ENCODE measurements at regions not wholly inside any gene's neighbourhood (a gene's known extent, or its start where the extent isn't known, plus 50 kb on each side); places are given as distances from the start of the nearest gene placed in this dataset.

GRCh38 chr16:80283466-80284392, 257.1 kb upstream of the DYNLRB2 start:
- Histone ChIP-seq H4K8ac (ENCODE audit: low read depth, low read length) (no peak overlapping the region), H3K36me3 (replicated peaks in 1 of 2; ENCODE audit: control insufficient read depth in 2 of 2, insufficient read depth in 2 of 2, low read length in 2 of 2) (no peaks in the 10 kb centered on the region), H3K9me3 (replicated peaks in 1 of 2; ENCODE audit: control insufficient read depth in 2 of 2, insufficient read depth in 1 of 2, low read depth in 1 of 2, low read length in 2 of 2) (peaks cover 0 to 2% of the 10 kb centered on the region in 2 donors), H3K18ac (ENCODE audit: low read length) (no peak overlapping the region), H2BK12ac (ENCODE audit: low read length) (no peak overlapping the region), H3K27me3 (ENCODE audit: control insufficient read depth in 3 of 3, insufficient read depth in 3 of 3, low read depth in 1 of 3, low read length in 3 of 3) (no peaks in the 10 kb centered on the region), H2BK120ac (ENCODE audit: low read depth, low read length) (no peak overlapping the region), H3K14ac (ENCODE audit: low read length) (no peak overlapping the region), H3K9ac (ENCODE audit: low read depth, low read length, poor library complexity) (no peak overlapping the region), H2AK5ac (ENCODE audit: low read depth, low read length) (no peak overlapping the region), H2BK5ac (ENCODE audit: low read length) (no peak overlapping the region), H4K91ac (ENCODE audit: low read depth, low read length, poor library complexity) (no peak overlapping the region), H3K4me3 (ENCODE audit: low read length in 2 of 2) (no peak overlapping the region), H2BK15ac (ENCODE audit: low read length) (no peak overlapping the region), H3K4ac (ENCODE audit: low read length) (no peak overlapping the region), H3K4me2 (ENCODE audit: insufficient read depth, low read length, poor library complexity, severe bottlenecking) (no peak overlapping the region), H3K4me1 (ENCODE audit: control insufficient read depth in 2 of 2, insufficient read depth in 1 of 2, low read depth in 1 of 2, low read length in 2 of 2) (no peaks in the 10 kb centered on the region), H3K79me1 (ENCODE audit: low read depth, low read length) (no peaks in the 10 kb centered on the region), H3K27ac (replicated peaks; ENCODE audit: low read length) (no peak overlapping the region), H2AFZ (ENCODE audit: low read length) (no peak overlapping the region), H3K23ac (ENCODE audit: low read depth, low read length, poor library complexity) (no peak overlapping the region)
- no peak for DNase-seq (ENCODE audit: low spot score)
- WGBS, 2 donors (ENCODE audit: extremely low coverage in 2 of 2, insufficient read length in 2 of 2, insufficient replicate concordance in 1 of 2), result no CpG with 5 or more reads among the region's 2 CpGs

GRCh38 chr16:80280557-80280956, 260.2 kb upstream of the DYNLRB2 start:
- Histone ChIP-seq H3K27ac (replicated peaks; ENCODE audit: low read length) (no peak overlapping the region), H4K91ac (ENCODE audit: low read depth, low read length, poor library complexity) (no peak overlapping the region), H2BK5ac (ENCODE audit: low read length) (no peak overlapping the region), H2BK120ac (ENCODE audit: low read depth, low read length) (no peak overlapping the region), H2BK15ac (ENCODE audit: low read length) (no peak overlapping the region), H3K9me3 (replicated peaks in 1 of 2; ENCODE audit: control insufficient read depth in 2 of 2, insufficient read depth in 1 of 2, low read depth in 1 of 2, low read length in 2 of 2) (no peaks in the 10 kb centered on the region), H2AFZ (ENCODE audit: low read length) (no peak overlapping the region), H3K4me2 (ENCODE audit: insufficient read depth, low read length, poor library complexity, severe bottlenecking) (no peak overlapping the region), H3K36me3 (replicated peaks in 1 of 2; ENCODE audit: control insufficient read depth in 2 of 2, insufficient read depth in 2 of 2, low read length in 2 of 2) (no peaks in the 10 kb centered on the region), H3K9ac (ENCODE audit: low read depth, low read length, poor library complexity) (no peak overlapping the region), H3K4me3 (ENCODE audit: low read length in 2 of 2) (no peak overlapping the region), H3K27me3 (ENCODE audit: control insufficient read depth in 3 of 3, insufficient read depth in 3 of 3, low read depth in 1 of 3, low read length in 3 of 3) (no peaks in the 10 kb centered on the region), H2AK5ac (ENCODE audit: low read depth, low read length) (no peak overlapping the region), H2BK12ac (ENCODE audit: low read length) (no peak overlapping the region), H3K4me1 (ENCODE audit: control insufficient read depth in 2 of 2, insufficient read depth in 1 of 2, low read depth in 1 of 2, low read length in 2 of 2) (no peaks in the 10 kb centered on the region), H3K4ac (ENCODE audit: low read length) (no peak overlapping the region), H3K79me1 (ENCODE audit: low read depth, low read length) (no peaks in the 10 kb centered on the region), H4K8ac (ENCODE audit: low read depth, low read length) (no peak overlapping the region), H3K23ac (ENCODE audit: low read depth, low read length, poor library complexity) (no peak overlapping the region), H3K18ac (ENCODE audit: low read length) (no peak overlapping the region), H3K14ac (ENCODE audit: low read length) (no peak overlapping the region)
- WGBS, 2 donors (ENCODE audit: extremely low coverage in 2 of 2, insufficient read length in 2 of 2, insufficient replicate concordance in 1 of 2), result no CpG with 5 or more reads among the region's 7 CpGs
- DNase-seq (ENCODE audit: low spot score), result no peak

- Histone ChIP-seq H4K8ac (ENCODE audit: low read depth, low read length) (no peak overlapping the region), H3K4me3 (ENCODE audit: low read length in 2 of 2) (no peak overlapping the region), H2BK120ac (ENCODE audit: low read depth, low read length) (no peak overlapping the region), H3K27me3 (ENCODE audit: control insufficient read depth in 3 of 3, insufficient read depth in 3 of 3, low read depth in 1 of 3, low read length in 3 of 3) (no peaks in the 10 kb centered on the region), H4K91ac (ENCODE audit: low read depth, low read length, poor library complexity) (no peak overlapping the region), H2BK5ac (ENCODE audit: low read length) (no peak overlapping the region), H3K4me2 (ENCODE audit: insufficient read depth, low read length, poor library complexity, severe bottlenecking) (no peak overlapping the region), H3K23ac (ENCODE audit: low read depth, low read length, poor library complexity) (no peak overlapping the region), H2BK12ac (ENCODE audit: low read length) (no peak overlapping the region), H3K79me1 (ENCODE audit: low read depth, low read length) (no peaks in the 10 kb centered on the region), H3K27ac (replicated peaks; ENCODE audit: low read length) (no peak overlapping the region), H3K9me3 (replicated peaks in 1 of 2; ENCODE audit: control insufficient read depth in 2 of 2, insufficient read depth in 1 of 2, low read depth in 1 of 2, low read length in 2 of 2) (no peaks in the 10 kb centered on the region), H3K14ac (ENCODE audit: low read length) (no peak overlapping the region), H3K18ac (ENCODE audit: low read length) (no peak overlapping the region), H2AFZ (ENCODE audit: low read length) (no peak overlapping the region), H3K4me1 (ENCODE audit: control insufficient read depth in 2 of 2, insufficient read depth in 1 of 2, low read depth in 1 of 2, low read length in 2 of 2) (peaks cover 0 to 2% of the 10 kb centered on the region in 2 donors), H3K36me3 (replicated peaks in 1 of 2; ENCODE audit: control insufficient read depth in 2 of 2, insufficient read depth in 2 of 2, low read length in 2 of 2) (no peaks in the 10 kb centered on the region), H2AK5ac (ENCODE audit: low read depth, low read length) (no peak overlapping the region), H3K9ac (ENCODE audit: low read depth, low read length, poor library complexity) (no peak overlapping the region), H2BK15ac (ENCODE audit: low read length) (no peak overlapping the region), H3K4ac (ENCODE audit: low read length) (no peak overlapping the region)
- WGBS, 2 donors (ENCODE audit: extremely low coverage in 2 of 2, insufficient read length in 2 of 2, insufficient replicate concordance in 1 of 2), result no CpG with 5 or more reads among the region's 4 CpGs
- DNase-seq (ENCODE audit: low spot score), result no peak
Measured at GRCh38 chr16:80279656-80280055, 261.1 kb upstream of the DYNLRB2 start.

- no peaks in the 10 kb centered on the region for H3K36me3 ChIP-seq (replicated peaks in 1 of 2; ENCODE audit: control insufficient read depth in 2 of 2, insufficient read depth in 2 of 2, low read length in 2 of 2)
- WGBS, 2 donors (ENCODE audit: extremely low coverage in 2 of 2, insufficient read length in 2 of 2, insufficient replicate concordance in 1 of 2), result no CpG with 5 or more reads among the region's 5 CpGs
- no peak overlapping the region for H3K9ac ChIP-seq (ENCODE audit: low read depth, low read length, poor library complexity)
- H2BK12ac ChIP-seq (ENCODE audit: low read length), result no peak overlapping the region
- no peak overlapping the region for H3K4ac ChIP-seq (ENCODE audit: low read length)
- peaks cover 0 to 4% of the 10 kb centered on the region in 2 donors for H3K4me1 ChIP-seq (ENCODE audit: control insufficient read depth in 2 of 2, insufficient read depth in 1 of 2, low read depth in 1 of 2, low read length in 2 of 2)
- H2BK120ac ChIP-seq (ENCODE audit: low read depth, low read length), result no peak overlapping the region
- no peak overlapping the region for H3K14ac ChIP-seq (ENCODE audit: low read length)
- no peaks in the 10 kb centered on the region for H3K27me3 ChIP-seq (ENCODE audit: control insufficient read depth in 3 of 3, insufficient read depth in 3 of 3, low read depth in 1 of 3, low read length in 3 of 3)
- H2BK15ac ChIP-seq (ENCODE audit: low read length), result no peak overlapping the region
- H4K8ac ChIP-seq (ENCODE audit: low read depth, low read length), result no peak overlapping the region
- H2AFZ ChIP-seq (ENCODE audit: low read length), result peak overlapping the region; percentile 34
- no peak overlapping the region for H3K4me3 ChIP-seq (ENCODE audit: low read length in 2 of 2)
- no peak overlapping the region for H4K91ac ChIP-seq (ENCODE audit: low read depth, low read length, poor library complexity)
- no peak overlapping the region for H3K27ac ChIP-seq (replicated peaks; ENCODE audit: low read length)
- no peak for DNase-seq (ENCODE audit: low spot score)
- no peak overlapping the region for H3K4me2 ChIP-seq (ENCODE audit: insufficient read depth, low read length, poor library complexity, severe bottlenecking)
- H3K79me1 ChIP-seq (ENCODE audit: low read depth, low read length), result no peaks in the 10 kb centered on the region
- no peaks in the 10 kb centered on the region for H3K9me3 ChIP-seq (replicated peaks in 1 of 2; ENCODE audit: control insufficient read depth in 2 of 2, insufficient read depth in 1 of 2, low read depth in 1 of 2, low read length in 2 of 2)
- no peak overlapping the region for H2BK5ac ChIP-seq (ENCODE audit: low read length)
- H3K23ac ChIP-seq (ENCODE audit: low read depth, low read length, poor library complexity), result no peak overlapping the region
- peak overlapping the region; percentile 44 for H2AK5ac ChIP-seq (ENCODE audit: low read depth, low read length)
- no peak overlapping the region for H3K18ac ChIP-seq (ENCODE audit: low read length)
Measured at GRCh38 chr16:80277182-80277581, 263.6 kb upstream of the DYNLRB2 start.

Data from neuronal stem cell (in vitro differentiated cells).